ENCODE measurements at regions not wholly inside any gene's neighbourhood (a gene's known extent, or its start where the extent isn't known, plus 50 kb on each side); places are given as distances from the start of the nearest gene placed in this dataset.
"Not testable (repeated sequence)": the region's sequence is repeated elsewhere in the genome, so short reads cannot be mapped to it uniquely, and the experiment has no call there.

- no peak for DNase-seq (ENCODE audit: low read depth in 1 of 2, low spot score in 1 of 2)
Measured at GRCh38 chr5:159497221-159497620, 166.9 kb upstream of the IL12B start.

GRCh38 chr5:159498630-159499029, 168.3 kb upstream of the IL12B start:
- no peak for DNase-seq (ENCODE audit: low read depth in 1 of 2, low spot score in 1 of 2)

GRCh38 chr5:159502116-159502515, 171.8 kb upstream of the IL12B start:
- DNase-seq (ENCODE audit: low read depth in 1 of 2, low spot score in 1 of 2): not testable (repeated sequence)

- DNase-seq (ENCODE audit: low read depth in 1 of 2, low spot score in 1 of 2): no peak
Measured at GRCh38 chr5:159503236-159503635, 172.9 kb upstream of the IL12B start.

DNA sequence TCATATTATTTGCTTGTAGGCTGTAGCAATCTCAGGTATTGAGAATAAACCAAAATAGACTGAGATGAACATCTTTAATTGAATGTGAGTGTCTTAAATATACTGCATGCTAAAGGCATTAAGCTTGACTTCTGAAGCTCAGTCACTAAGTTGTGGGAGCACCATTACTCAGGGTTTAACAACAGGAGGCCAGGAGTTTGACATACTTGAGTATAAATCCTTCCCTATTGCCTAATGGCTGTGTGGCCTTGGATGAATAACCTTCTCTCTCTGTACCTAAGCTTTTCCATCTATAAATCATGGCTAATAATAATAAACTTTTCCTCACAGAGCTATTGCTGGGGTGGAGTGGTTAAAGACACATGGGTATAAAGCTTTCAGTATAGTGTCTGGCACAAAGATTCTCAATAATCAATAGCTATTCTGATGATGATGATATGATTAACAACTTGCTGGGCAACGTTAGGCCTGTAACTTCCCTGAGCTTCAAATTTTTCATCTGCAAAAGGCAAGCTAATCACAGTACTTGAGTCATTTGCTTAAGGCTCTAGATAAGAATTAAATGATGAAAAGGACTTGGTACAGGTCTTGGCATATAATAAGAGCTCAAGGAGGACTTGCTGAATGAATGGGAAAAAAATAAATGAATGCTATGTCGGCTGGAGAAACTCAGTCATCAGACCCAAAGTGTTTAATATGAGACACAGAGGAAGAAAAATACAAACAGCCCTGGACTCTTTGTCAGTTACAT, 174.0 kb upstream of the IL12B start:
- no peak for DNase-seq (ENCODE audit: low read depth in 1 of 2, low spot score in 1 of 2)

- DNase-seq (ENCODE audit: low read depth in 1 of 2, low spot score in 1 of 2): no peak
Measured at GRCh38 chr5:159504857-159505304, 174.6 kb upstream of the IL12B start.

DNA sequence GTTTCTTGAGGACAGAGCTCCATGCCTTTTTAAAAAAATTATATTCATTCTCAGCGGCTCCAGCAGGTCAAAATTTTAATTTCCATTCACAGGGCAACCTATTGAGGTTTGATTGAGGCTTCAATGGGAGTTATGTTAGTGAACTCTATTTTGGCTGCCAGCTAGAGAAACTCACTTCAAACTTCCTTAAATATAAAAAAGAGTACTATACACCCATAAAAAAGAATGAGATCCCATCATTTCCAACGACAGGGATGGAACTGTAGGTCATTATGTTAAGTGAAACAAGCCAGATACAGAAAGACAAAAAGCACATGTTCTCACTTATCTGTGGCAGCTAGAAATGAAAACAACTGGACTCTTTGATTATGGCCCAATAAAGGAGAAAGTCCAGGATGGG, 176.8 kb upstream of the IL12B start:
- DNase-seq (ENCODE audit: low read depth in 1 of 2, low spot score in 1 of 2): no peak

GRCh38 chr5:159507661-159508060, 177.4 kb upstream of the IL12B start:
- DNase-seq (ENCODE audit: low read depth in 1 of 2, low spot score in 1 of 2): no peak

DNA sequence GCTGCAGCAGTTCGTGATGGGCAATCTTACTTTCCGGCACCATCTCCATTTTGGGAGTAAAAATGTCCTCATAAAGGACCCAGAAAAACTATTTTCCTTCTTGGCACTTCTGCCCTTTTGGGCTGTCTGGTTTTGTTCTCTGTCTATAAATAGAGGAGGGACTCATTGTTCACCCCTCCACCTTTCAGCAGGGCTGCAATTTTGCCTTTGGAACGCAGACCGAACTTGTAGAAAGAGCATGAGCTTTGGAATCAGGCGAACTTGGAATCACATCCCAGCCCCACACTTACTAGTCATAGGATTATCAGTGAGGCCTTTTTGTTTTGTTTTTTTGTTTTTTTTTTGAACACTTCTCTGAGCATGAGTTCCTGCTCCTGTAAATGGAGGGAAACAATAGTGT, 178.1 kb upstream of the IL12B start:
- DNase-seq (ENCODE audit: low read depth in 1 of 2, low spot score in 1 of 2): no peak

DNA sequence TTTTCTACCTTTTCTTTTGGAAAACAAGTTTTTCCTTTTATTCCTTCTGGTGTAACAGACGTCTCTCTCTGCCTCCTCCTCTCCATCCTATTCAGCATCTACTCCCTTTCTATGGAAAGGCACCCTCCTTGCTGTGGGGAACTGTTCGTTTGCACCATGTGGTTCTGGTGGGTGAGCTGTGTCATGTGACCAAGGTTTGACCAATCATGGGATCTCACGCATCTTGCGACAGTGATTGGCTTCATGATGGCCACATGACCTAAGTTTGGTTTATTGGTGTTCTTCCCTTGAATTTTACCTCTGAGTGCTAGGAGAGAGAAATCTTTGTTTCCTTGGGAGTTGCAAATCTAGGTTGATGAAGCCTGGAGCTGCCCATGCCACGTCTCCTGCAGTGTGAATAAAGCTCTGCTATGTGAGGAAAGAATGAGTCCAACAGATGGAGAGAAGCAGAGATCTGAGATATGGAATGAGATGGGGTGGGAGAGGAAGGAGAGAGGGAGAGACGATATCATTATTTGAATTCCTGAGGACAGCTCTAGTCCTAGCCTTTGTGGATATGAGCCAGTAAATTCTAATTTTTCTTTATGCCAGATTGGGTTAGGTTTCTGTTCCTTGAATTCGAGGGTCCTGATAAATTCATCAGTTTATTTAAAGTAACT, 178.8 kb upstream of the IL12B start:
- DNase-seq (ENCODE audit: low read depth in 1 of 2, low spot score in 1 of 2): no peak

DNA sequence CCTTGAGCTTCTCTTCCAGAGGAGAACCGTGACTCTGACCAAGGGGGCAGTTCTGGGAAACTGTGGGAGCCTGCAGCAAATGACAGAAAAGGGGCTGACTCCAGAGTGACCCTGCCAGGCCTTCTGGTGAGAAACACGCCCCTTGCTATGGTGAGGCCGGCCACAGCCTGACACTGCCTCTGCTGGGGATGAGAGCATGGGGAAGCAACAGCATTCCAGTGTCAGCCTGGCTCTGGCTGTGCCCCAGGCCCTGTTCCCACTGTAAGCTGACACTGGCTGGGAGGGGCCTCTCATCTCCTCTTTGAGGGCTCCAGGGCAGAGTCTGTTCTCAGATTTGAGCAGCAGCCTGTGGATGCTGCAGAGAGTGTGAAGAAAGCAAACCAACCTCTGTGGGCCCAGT, 180.0 kb upstream of the IL12B start:
- DNase-seq (ENCODE audit: low read depth in 1 of 2, low spot score in 1 of 2): no peak

- no peak for DNase-seq (ENCODE audit: low read depth in 1 of 2, low spot score in 1 of 2)
Measured at GRCh38 chr5:159511570-159511969, 181.3 kb upstream of the IL12B start.

GRCh38 chr5:159512064-159512463, 181.8 kb upstream of the IL12B start:
- DNase-seq (ENCODE audit: low read depth in 1 of 2, low spot score in 1 of 2): no peak

- no peak for DNase-seq (ENCODE audit: low read depth in 1 of 2, low spot score in 1 of 2)
Measured at GRCh38 chr5:159514229-159514810, 184.0 kb upstream of the IL12B start.

DNA sequence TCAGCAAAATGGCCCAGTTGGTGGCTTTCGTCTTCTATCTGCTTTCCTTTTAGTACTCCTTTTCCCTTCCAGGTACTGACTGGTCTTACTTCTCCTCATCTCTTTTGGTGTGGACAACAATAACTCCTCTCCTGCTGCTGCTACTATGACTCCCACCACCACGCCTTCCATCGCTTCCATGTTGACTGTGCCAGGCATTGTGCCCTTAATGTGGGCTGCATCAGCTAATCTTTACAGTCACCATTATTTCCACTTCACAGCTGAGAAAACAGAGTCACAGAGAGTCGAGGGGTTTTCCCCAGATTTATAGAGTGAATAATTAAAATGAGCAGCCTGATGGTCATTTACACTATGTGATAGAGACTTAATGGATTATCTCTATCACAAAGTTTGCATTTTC, 184.9 kb upstream of the IL12B start:
- DNase-seq (ENCODE audit: low read depth in 1 of 2, low spot score in 1 of 2): no peak

DNA sequence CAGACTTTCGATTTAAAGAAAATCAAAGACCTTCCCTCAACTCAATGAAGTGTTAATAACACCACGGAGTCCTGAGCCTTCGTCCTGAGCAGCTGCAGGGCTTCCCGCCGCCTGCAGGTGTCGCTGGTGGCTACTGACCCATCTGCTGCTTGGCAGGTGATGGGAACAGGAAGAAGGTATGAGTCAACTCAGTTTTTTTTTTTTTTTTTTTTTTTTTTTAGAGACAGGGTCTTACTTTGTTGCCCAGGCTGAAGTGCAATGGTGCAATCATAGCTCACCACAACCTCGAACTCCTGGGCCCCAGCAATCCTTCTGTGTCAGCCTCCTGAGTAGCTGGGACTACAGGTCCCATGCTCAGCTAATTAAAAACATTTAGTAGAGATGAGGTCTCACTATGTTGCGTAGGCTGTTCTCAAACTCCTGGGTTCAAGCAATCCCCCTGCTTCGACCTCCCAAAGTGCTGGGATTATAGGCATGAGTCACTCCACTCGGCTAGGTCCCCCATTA, 185.7 kb upstream of the IL12B start:
- DNase-seq (ENCODE audit: low read depth in 1 of 2, low spot score in 1 of 2): peak; percentile 13 to 47

- no peak for DNase-seq (ENCODE audit: low read depth in 1 of 2, low spot score in 1 of 2)
Measured at GRCh38 chr5:159518371-159518770, 188.1 kb upstream of the IL12B start.

DNA sequence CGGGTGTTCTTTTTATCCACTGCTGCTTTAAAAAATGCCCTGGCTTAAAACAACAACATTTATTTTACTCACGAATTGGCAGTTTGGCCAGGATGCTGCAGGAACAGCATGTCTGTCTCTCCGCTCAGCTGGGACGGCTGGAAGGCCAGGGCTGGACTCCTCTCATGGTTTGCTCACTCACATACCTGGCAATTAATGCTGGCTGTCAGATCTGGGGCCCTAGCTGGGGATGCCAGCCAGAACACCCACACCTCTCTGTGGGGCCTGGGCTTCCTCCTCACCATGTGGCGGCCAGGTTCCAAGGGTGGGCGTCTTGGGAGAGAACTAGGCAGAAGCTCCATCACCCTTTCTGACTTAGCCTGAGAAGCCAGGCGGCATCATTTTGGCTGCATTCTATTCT, 189.1 kb upstream of the IL12B start:
- DNase-seq (ENCODE audit: low read depth in 1 of 2, low spot score in 1 of 2): no peak

- no peak for DNase-seq (ENCODE audit: low read depth in 1 of 2, low spot score in 1 of 2)
Measured at GRCh38 chr5:159522841-159523240, 192.6 kb upstream of the IL12B start.

DNA sequence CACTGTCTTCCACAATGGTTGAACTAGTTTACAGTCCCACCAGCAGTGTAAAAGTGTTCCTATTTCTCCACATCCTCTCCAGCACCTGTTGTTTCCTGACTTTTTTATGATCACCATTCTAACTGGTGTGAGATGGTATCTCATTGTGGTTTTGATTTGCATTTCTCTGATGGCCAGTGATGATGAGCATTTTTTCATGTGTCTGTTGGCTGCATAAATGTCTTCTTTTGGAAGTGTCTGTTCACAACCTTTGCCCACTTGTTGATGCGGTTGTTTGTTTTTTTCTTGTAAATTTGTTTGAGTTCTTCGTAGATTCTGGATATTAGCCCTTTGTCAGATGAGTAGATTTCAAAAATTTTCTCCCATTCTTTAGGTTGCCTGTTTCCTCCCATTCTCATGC, 194.0 kb upstream of the IL12B start:
- DNase-seq (ENCODE audit: low read depth in 1 of 2, low spot score in 1 of 2): not testable (repeated sequence)

DNA sequence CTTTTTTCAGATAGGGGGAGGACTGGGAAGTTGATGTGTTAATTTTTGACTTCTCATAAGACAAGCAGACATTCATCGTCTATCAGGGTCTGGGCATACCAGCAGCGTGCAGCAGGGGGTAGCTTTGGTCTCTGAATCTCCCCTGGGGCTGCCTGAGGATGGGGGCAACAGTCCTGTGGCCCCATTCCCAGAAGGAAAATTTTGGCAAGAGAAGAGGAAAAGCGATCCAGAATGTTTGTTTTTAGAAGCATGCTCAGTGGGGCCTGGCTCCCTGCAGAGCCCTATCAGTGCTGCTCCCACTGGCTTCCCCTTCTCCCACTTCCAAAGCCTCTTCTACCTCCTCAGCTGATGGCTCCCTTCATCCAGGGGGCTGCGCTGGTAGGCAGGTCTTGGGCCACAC, 194.8 kb upstream of the IL12B start:
- no peak for DNase-seq (ENCODE audit: low read depth in 1 of 2, low spot score in 1 of 2)

- no peak for DNase-seq (ENCODE audit: low read depth in 1 of 2, low spot score in 1 of 2)
Measured at GRCh38 chr5:159527546-159528254, 197.4 kb upstream of the IL12B start.
